H1 (cell line): ENCODE measurements at regions not wholly inside any gene's neighbourhood (a gene's known extent, or its start where the extent isn't known, plus 50 kb on each side); places are given as distances from the start of the nearest gene placed in this dataset.

Source experiments
- CEBPB ChIP-seq: IDR thresholded peaks from 2 replicates; pipeline ENCODE4 v1.6.1; 2012; ENCODE audit warnings: low read depth, low read length
- CTCF ChIP-seq, 3 experiments: IDR thresholded peaks; 1 replicate in 2 of 3; 2 replicates in 1 of 3; pipeline versions ENCODE4 v1.5.1 to v1.6.1; 2011; ENCODE audit warnings: low read length in 3 of 3, mild to moderate bottlenecking in 3 of 3, inconsistent platforms in 2 of 3, low read depth in 1 of 3, moderate library complexity in 1 of 3; ENCODE audit not compliant: insufficient read depth in 1 of 3; ENCODE audit errors: control extremely low read depth in 1 of 3
- EZH2 ChIP-seq: fragments of 200-600 bp; sonication (generic); IDR thresholded peaks from 2 replicates; pipeline ENCODE4 v1.7.1; 2012; ENCODE audit warnings: low read depth, mild to moderate bottlenecking, moderate library complexity, low read length, inconsistent platforms; ENCODE audit not compliant: severe bottlenecking
- HDAC2 ChIP-seq, 2 experiments: fragments of 300-600 bp in 1 of 2; sonication (generic) in 1 of 2; IDR thresholded peaks; 2 replicates each; pipeline ENCODE4 v1.6.1; 2011 to 2012; ENCODE audit warnings: low read depth in 2 of 2, low read length in 2 of 2, mild to moderate bottlenecking in 2 of 2, moderate library complexity in 2 of 2, borderline replicate concordance in 1 of 2, inconsistent platforms in 1 of 2
- JUND ChIP-seq: IDR thresholded peaks from 2 replicates; pipeline ENCODE4 v1.6.1; 2011; ENCODE audit warnings: mild to moderate bottlenecking, improper control_type of control experiment, low read length
- MAX ChIP-seq: IDR thresholded peaks from 2 replicates; pipeline ENCODE4 v1.6.1; 2012; ENCODE audit warnings: inconsistent platforms
- RAD21 ChIP-seq, 2 experiments: IDR thresholded peaks in 1 of 2; conservative IDR thresholded peaks in 1 of 2; 2 replicates each; pipeline ENCODE4 v1.6.1; 2011; ENCODE audit warnings: low read depth in 2 of 2, low read length in 2 of 2, improper control_type of control experiment in 1 of 2, inconsistent platforms in 1 of 2, mild to moderate bottlenecking in 1 of 2, moderate library complexity in 1 of 2
- ZNF274 ChIP-seq: IDR thresholded peaks from 2 replicates; pipeline ENCODE4 v1.7.0; 2012; ENCODE audit warnings: low read length, borderline replicate concordance; ENCODE audit errors: extremely low read depth

GRCh38 chr7:11294218-11294617 lies 320.5 kb downstream of the PHF14 start:
- no peak for TF ChIP-seq CTCF (IDR thresholded peaks at IDR 0.05; ENCODE audit: control extremely low read depth in 1 of 3, insufficient read depth in 1 of 3, low read depth in 1 of 3, low read length in 3 of 3)
- TF ChIP-seq EZH2 = no peak
- TF ChIP-seq JUND = no peak
- TF ChIP-seq HDAC2 (IDR thresholded peaks at IDR 0.05; ENCODE audit: borderline replicate concordance in 1 of 2, low read depth in 2 of 2, low read length in 2 of 2) = no peak
- no peak for TF ChIP-seq ZNF274
- TF ChIP-seq RAD21 (IDR thresholded peaks at IDR 0.05 in 1 of 2, conservative IDR thresholded peaks at IDR 0.05 in 1 of 2; ENCODE audit: low read depth in 2 of 2, low read length in 2 of 2) = no peak
- TF ChIP-seq MAX = no peak
- no peak for TF ChIP-seq CEBPB
